K562 (cell line): ENCODE measurements at regions not wholly inside any gene's neighbourhood (a gene's known extent, or its start where the extent isn't known, plus 50 kb on each side); places are given as distances from the start of the nearest gene placed in this dataset.

Experiments used
- ATAC-seq: fragments of 200-7000 bp; cut with Tn5 transposase; 3 replicates; pipeline ENCODE4 v1.9.1; 2020; ENCODE audit warnings: moderate library complexity
- BruUV-seq: library from RNA; stranded (reverse); fragments of 400-500 nt; replicated peaks from 2 replicates; lab custom pipeline; 2021; lab: Mats Ljungman, UMichigan
- CTCF ChIA-PET: fragments of 300-600 bp; formaldehyde crosslinking; extraction: SDS; loops from one replicate; lab custom pipeline; 2021; ENCODE audit warnings: low intra/inter-chr PET ratio; lab: Yijun Ruan, JAX
- POLR2A ChIA-PET: fragments of 300-600, 350-650 bp; sonication (Branson Sonifier 250); formaldehyde crosslinking; extraction: SDS; loops from one replicate; lab custom pipeline; 2021; ENCODE audit warnings: antibody characterized with exemption, inconsistent platforms; lab: Yijun Ruan, JAX
- DNase-seq, 4 experiments: peaks; one replicate each; pipeline versions ENCODE4 v3.0.0 to v3.0.0-alpha.2; 2011 to 2018; ENCODE audit warnings: low spot score in 3 of 4, mixed read lengths in 3 of 4; ENCODE audit errors: extremely low read depth in 1 of 4
- FAIRE-seq: peaks from 2 replicates; lab custom pipeline; 2011; peaks lifted over from hg19 to GRCh38; lab: Jason Lieb, UNC
- H2AFZ ChIP-seq: 2 replicates; pipeline ENCODE4 v1.6.0; 2011; ENCODE audit warnings: low read depth, low read length, control low read depth, inconsistent platforms
- H3K27ac ChIP-seq: fragments of 200-600 bp; 3 replicates; pipeline ENCODE4 v1.8.0; 2011; ENCODE audit warnings: low read depth, mild to moderate bottlenecking, control low read depth, inconsistent platforms, low read length, moderate library complexity, mixed read lengths; ENCODE audit errors: extremely low read depth
- H3K27me3 ChIP-seq, 2 experiments: fragments of 300-600 bp in 1 of 2; 2 replicates in 1 of 2; 3 replicates in 1 of 2; pipeline versions ENCODE4 v1.6.0 to v1.8.0; 2011; ENCODE audit warnings: inconsistent platforms in 2 of 2, low read length in 2 of 2, mild to moderate bottlenecking in 1 of 2, mixed read lengths in 1 of 2, moderate library complexity in 1 of 2; ENCODE audit not compliant: control insufficient read depth in 2 of 2, insufficient read depth in 2 of 2
- H3K36me3 ChIP-seq: fragments of 300-600 bp; 3 replicates; pipeline ENCODE4 v1.8.0; 2011; ENCODE audit warnings: mild to moderate bottlenecking, low read length, inconsistent platforms; ENCODE audit not compliant: control insufficient read depth, insufficient read depth
- H3K4me1 ChIP-seq, 2 experiments: fragments of 200-600 bp in 1 of 2; replicated peaks in 1 of 2; 2 replicates in 1 of 2; 3 replicates in 1 of 2; pipeline versions ENCODE4 v1.5.1 to v1.8.0; 2011; ENCODE audit warnings: inconsistent platforms in 2 of 2, low read length in 2 of 2, mild to moderate bottlenecking in 1 of 2, mixed read lengths in 1 of 2, moderate library complexity in 1 of 2; ENCODE audit not compliant: control insufficient read depth in 2 of 2, insufficient read depth in 2 of 2
- H3K4me2 ChIP-seq: 2 replicates; pipeline ENCODE4 v1.6.1; 2011; ENCODE audit warnings: low read length, control low read depth, inconsistent platforms, mixed read lengths; ENCODE audit not compliant: insufficient read depth
- H3K4me3 ChIP-seq: fragments of 200-600 bp; sonication (generic), shearing (Covaris generic); 2 replicates; pipeline ENCODE4 v1.5.1; 2016; ENCODE audit warnings: control low read depth, inconsistent platforms
- H3K79me2 ChIP-seq: fragments of 200-600 bp; 3 replicates; pipeline ENCODE4 v1.8.0; 2011; ENCODE audit warnings: low read length, inconsistent platforms; ENCODE audit not compliant: control insufficient read depth, insufficient read depth
- H3K9ac ChIP-seq, 2 experiments: 2 replicates each; pipeline versions ENCODE4 v1.6.0 to v1.6.1; 2011; ENCODE audit warnings: low read depth in 2 of 2, low read length in 2 of 2, control low read depth in 1 of 2, inconsistent platforms in 1 of 2, mild to moderate bottlenecking in 1 of 2, mixed read lengths in 1 of 2; ENCODE audit not compliant: insufficient read depth in 1 of 2
- H3K9me1 ChIP-seq: one replicate; pipeline ENCODE4 v1.6.0; 2011; ENCODE audit warnings: inconsistent platforms, mild to moderate bottlenecking, low read length, moderate library complexity; ENCODE audit not compliant: control insufficient read depth, insufficient read depth
- H3K9me3 ChIP-seq: replicated peaks from 2 replicates; pipeline ENCODE4 v1.5.1; 2011; ENCODE audit warnings: low read depth, low read length, inconsistent platforms; ENCODE audit not compliant: control insufficient read depth, insufficient read depth
- H4K20me1 ChIP-seq: replicated peaks from 2 replicates; pipeline ENCODE4 v1.6.1; 2011; ENCODE audit warnings: low read length, inconsistent platforms, mixed read lengths; ENCODE audit not compliant: control insufficient read depth, insufficient read depth
- ATF2 ChIP-seq: sonication (generic); formaldehyde crosslinking; IDR thresholded peaks from 2 replicates; pipeline ENCODE4 v1.8.1; 2022; ENCODE audit warnings: missing genetic modification reagents
- ATF7 ChIP-seq: fragments of 450-650 bp; IDR thresholded peaks from 2 replicates; pipeline ENCODE4 v1.7.1; 2014; ENCODE audit warnings: mild to moderate bottlenecking, moderate library complexity
- CHCHD3 ChIP-seq: fragments of 250-450 bp; sonication (Bioruptor Pico); IDR thresholded peaks from 2 replicates; pipeline ENCODE4 v2.1.2; 2022; ENCODE audit warnings: mild to moderate bottlenecking
- CTBP1 ChIP-seq: fragments of 450-650 bp; IDR thresholded peaks from 2 replicates; pipeline ENCODE4 v1.6.1; 2016; ENCODE audit warnings: borderline replicate concordance
- HNRNPL ChIP-seq: fragments of 200-400 bp; formaldehyde crosslinking; IDR thresholded peaks from 2 replicates; pipeline ENCODE4 v1.6.1; 2017; ENCODE audit warnings: low read depth, mild to moderate bottlenecking, low read length
- HNRNPLL ChIP-seq: fragments of 200-400 bp; formaldehyde crosslinking; IDR thresholded peaks from 2 replicates; pipeline ENCODE4 v1.6.1; 2017; ENCODE audit warnings: low read length, low read depth, mild to moderate bottlenecking; ENCODE audit not compliant: poor library complexity, severe bottlenecking
- PURB ChIP-seq: sonication (generic); formaldehyde crosslinking; IDR thresholded peaks from 2 replicates; pipeline ENCODE4 v1.9.0; 2021; ENCODE audit warnings: low read depth, mild to moderate bottlenecking, missing genetic modification reagents
- RBFOX2 ChIP-seq: fragments of 200-400 bp; formaldehyde crosslinking; IDR thresholded peaks from 2 replicates; pipeline ENCODE4 v1.6.1; 2017; ENCODE audit warnings: low read depth, mild to moderate bottlenecking, low read length, moderate library complexity
- SMARCA5 ChIP-seq: fragments of 450-650 bp; IDR thresholded peaks from 2 replicates; pipeline ENCODE4 v1.6.1; 2016
- SMARCE1 ChIP-seq: fragments of 450-650 bp; IDR thresholded peaks from 2 replicates; pipeline ENCODE4 v1.7.1; 2016; ENCODE audit warnings: mild to moderate bottlenecking
- TBP ChIP-seq: optimal IDR thresholded peaks from 2 replicates; pipeline ENCODE3; 2011; ENCODE audit warnings: low read depth, low read length, improper control_type of control experiment
- ZBTB1 ChIP-seq: sonication (generic); formaldehyde crosslinking; IDR thresholded peaks from 2 replicates; pipeline ENCODE4 v1.8.1; 2023; ENCODE audit warnings: missing genetic modification reagents, low read depth, mild to moderate bottlenecking, borderline replicate concordance
- ZBTB9 ChIP-seq: fragments of 450-650 bp; formaldehyde crosslinking; IDR thresholded peaks from 2 replicates; pipeline ENCODE4 v1.4.0; 2020; ENCODE audit warnings: mild to moderate bottlenecking, moderate library complexity
- WGBS: fragments of 100-300 bp; shearing (Covaris generic); methylation state at CpG from one replicate; pipeline ENCODE4 v1.1.6; 2016; ENCODE audit warnings: low coverage, mixed read lengths; ENCODE audit not compliant: insufficient coverage; ENCODE audit errors: missing lambda C conversion rate; 5-methylcytosine and 5-hydroxymethylcytosine counted together
- in situ Hi-C: fragments of 300-500 bp; cut with MboI; formaldehyde crosslinking; loops from 4 replicates; pipeline ENCODE4 v1.15.0; 2018; ENCODE audit warnings: inconsistent platforms, mixed read lengths
- intact Hi-C: fragments of 100-400 bp; cut with micrococcal nuclease; formaldehyde crosslinking; loops from 2 replicates; pipeline ENCODE4 v1.14.2; 2022
- TF ChIP-seq, protein P1 (sequence below): sonication (generic); formaldehyde crosslinking; IDR thresholded peaks from 2 replicates; pipeline ENCODE4 v1.8.0; 2022; ENCODE audit warnings: missing genetic modification reagents, mild to moderate bottlenecking, moderate library complexity, borderline replicate concordance
- TF ChIP-seq, protein P2 (sequence below), 2 experiments: fragments of 150-350 bp in 1 of 2; IDR thresholded peaks; 2 replicates each; pipeline ENCODE4 v1.6.1; 2012 to 2016; ENCODE audit warnings: low read depth in 2 of 2, low read length in 2 of 2, mild to moderate bottlenecking in 1 of 2, moderate library complexity in 1 of 2

DNA sequence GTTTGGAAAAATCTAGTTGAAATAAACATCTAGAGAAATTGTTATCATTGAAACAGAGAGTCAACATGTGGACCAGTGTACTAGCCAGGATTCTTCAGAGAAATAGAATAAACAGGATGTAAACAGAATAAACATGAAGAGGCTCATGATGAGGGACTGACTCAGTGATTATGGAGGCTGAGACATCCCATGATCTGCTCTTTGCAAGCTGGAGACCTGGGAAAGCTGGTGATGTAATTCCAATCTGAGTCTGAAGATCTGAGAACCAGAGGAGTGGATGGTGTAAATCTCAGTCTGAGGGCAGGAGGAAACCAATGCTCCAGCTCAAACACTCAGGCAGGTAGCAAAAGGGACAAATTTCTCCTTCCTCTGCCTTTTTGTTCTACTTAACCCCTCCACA, 62.9 kb upstream of the FAM180A start (continued):
- TF ChIP-seq, protein P1, sequence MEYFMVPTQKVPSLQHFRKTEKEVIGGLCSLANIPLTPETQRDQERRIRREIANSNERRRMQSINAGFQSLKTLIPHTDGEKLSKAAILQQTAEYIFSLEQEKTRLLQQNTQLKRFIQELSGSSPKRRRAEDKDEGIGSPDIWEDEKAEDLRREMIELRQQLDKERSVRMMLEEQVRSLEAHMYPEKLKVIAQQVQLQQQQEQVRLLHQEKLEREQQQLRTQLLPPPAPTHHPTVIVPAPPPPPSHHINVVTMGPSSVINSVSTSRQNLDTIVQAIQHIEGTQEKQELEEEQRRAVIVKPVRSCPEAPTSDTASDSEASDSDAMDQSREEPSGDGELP: no peak
- TF ChIP-seq SMARCE1: no peak
- no peak for TF ChIP-seq HNRNPLL
- TF ChIP-seq ATF2 (CRISPR knock-in tag): no peak
- no peak for TF ChIP-seq ATF7

GRCh38 chr7:135808206-135808605, 59.6 kb upstream of the FAM180A start:
- no TSS peak for BruUV-seq
- no peak overlapping the region for H2AFZ ChIP-seq
- no peak overlapping the region; a peak in 1 of 4 replicates for H3K9ac ChIP-seq
- peaks cover 26 to 30% of the 10 kb centered on the region in 2 experiments; a peak in 4 of 5 replicates for H3K27me3 ChIP-seq
- 33% methylated on average over 4 of the region's 4 CpGs for WGBS
- H3K9me1 ChIP-seq: no peaks in the 10 kb centered on the region
- H3K4me2 ChIP-seq: no peak overlapping the region
- no peak for DNase-seq
- peak; percentile 25 for ATAC-seq
- H3K36me3 ChIP-seq: no peaks in the 10 kb centered on the region
- H3K27ac ChIP-seq: no peak overlapping the region
- POLR2A ChIA-PET: interaction anchor here (0.7 kb wide), 1 partner anchor 470 kb away, joined by 3 read pairs; no protein-coding TSS in a partner anchor
- H3K79me2 ChIP-seq: no peaks in the 10 kb centered on the region
- no peaks in the 10 kb centered on the region for H3K9me3 ChIP-seq
- FAIRE-seq: no peak
- in situ Hi-C loops (loop anchor here (10.0 to 25.0 kb wide), 3 partner anchors 1054 to 1787 kb away; partner anchors contain the start of gene CHRM2), intact Hi-C loops (loop anchor here (10.0 kb wide), 2 partner anchors 377 to 677 kb away; no protein-coding TSS in a partner anchor)
- no peaks in the 10 kb centered on the region for H4K20me1 ChIP-seq
- H3K4me3 ChIP-seq: no peak overlapping the region
- CTCF ChIA-PET: no interaction called here
- peaks cover under 1 to 2% of the 10 kb centered on the region in 2 experiments; a peak in 1 of 5 replicates for H3K4me1 ChIP-seq
- TF ChIP-seq ZBTB1 (CRISPR knock-in tag): no peak
- TF ChIP-seq SMARCA5: no peak
- no peak for TF ChIP-seq ZBTB9 (CRISPR knock-in tag)
- TF ChIP-seq, protein P2, sequence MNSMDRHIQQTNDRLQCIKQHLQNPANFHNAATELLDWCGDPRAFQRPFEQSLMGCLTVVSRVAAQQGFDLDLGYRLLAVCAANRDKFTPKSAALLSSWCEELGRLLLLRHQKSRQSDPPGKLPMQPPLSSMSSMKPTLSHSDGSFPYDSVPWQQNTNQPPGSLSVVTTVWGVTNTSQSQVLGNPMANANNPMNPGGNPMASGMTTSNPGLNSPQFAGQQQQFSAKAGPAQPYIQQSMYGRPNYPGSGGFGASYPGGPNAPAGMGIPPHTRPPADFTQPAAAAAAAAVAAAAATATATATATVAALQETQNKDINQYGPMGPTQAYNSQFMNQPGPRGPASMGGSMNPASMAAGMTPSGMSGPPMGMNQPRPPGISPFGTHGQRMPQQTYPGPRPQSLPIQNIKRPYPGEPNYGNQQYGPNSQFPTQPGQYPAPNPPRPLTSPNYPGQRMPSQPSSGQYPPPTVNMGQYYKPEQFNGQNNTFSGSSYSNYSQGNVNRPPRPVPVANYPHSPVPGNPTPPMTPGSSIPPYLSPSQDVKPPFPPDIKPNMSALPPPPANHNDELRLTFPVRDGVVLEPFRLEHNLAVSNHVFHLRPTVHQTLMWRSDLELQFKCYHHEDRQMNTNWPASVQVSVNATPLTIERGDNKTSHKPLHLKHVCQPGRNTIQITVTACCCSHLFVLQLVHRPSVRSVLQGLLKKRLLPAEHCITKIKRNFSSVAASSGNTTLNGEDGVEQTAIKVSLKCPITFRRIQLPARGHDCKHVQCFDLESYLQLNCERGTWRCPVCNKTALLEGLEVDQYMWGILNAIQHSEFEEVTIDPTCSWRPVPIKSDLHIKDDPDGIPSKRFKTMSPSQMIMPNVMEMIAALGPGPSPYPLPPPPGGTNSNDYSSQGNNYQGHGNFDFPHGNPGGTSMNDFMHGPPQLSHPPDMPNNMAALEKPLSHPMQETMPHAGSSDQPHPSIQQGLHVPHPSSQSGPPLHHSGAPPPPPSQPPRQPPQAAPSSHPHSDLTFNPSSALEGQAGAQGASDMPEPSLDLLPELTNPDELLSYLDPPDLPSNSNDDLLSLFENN (IDR thresholded peaks at IDR 0.05; ENCODE audit: low read depth in 2 of 2, low read length in 2 of 2): no peak
- no peak for TF ChIP-seq TBP
- TF ChIP-seq RBFOX2: no peak
- no peak for TF ChIP-seq CHCHD3 (CRISPR knock-in tag)
- TF ChIP-seq HNRNPL: no peak
- TF ChIP-seq CTBP1: no peak
- no peak for TF ChIP-seq PURB (CRISPR knock-in tag)
